HCT116 (cell line): ENCODE measurements at regions not wholly inside any gene's neighbourhood (a gene's known extent, or its start where the extent isn't known, plus 50 kb on each side); places are given as distances from the start of the nearest gene placed in this dataset.

Experiments used
- CTCF ChIP-seq, 3 experiments: fragments of 200-600 bp in 1 of 3; sonication (generic) in 1 of 3; IDR thresholded peaks in 2 of 3; conservative IDR thresholded peaks in 1 of 3; 2 replicates each; pipeline ENCODE4 v1.5.1; 2012 to 2017; ENCODE audit warnings: low read depth in 2 of 3, low read length in 2 of 3, antibody characterized with exemption in 1 of 3, borderline replicate concordance in 1 of 3, control low read depth in 1 of 3, mild to moderate bottlenecking in 1 of 3, mixed read lengths in 1 of 3, mixed run types in 1 of 3, moderate library complexity in 1 of 3; ENCODE audit not compliant: insufficient read depth in 1 of 3
- EZH2 ChIP-seq: fragments of 200-600 bp; sonication (generic); IDR thresholded peaks from 2 replicates; pipeline ENCODE4 v1.6.1; 2017; ENCODE audit warnings: antibody characterized with exemption, mixed run types
- EZH2phosphoT487 ChIP-seq: fragments of 200-600 bp; IDR thresholded peaks from 2 replicates; pipeline ENCODE4 v1.6.1; 2018; ENCODE audit warnings: antibody characterized with exemption, borderline replicate concordance
- MAX ChIP-seq: IDR thresholded peaks from 2 replicates; pipeline ENCODE4 v1.6.1; 2012
- POLR2A ChIP-seq: IDR thresholded peaks from 2 replicates; pipeline ENCODE4 v1.7.0; 2011; ENCODE audit warnings: borderline replicate concordance; ENCODE audit not compliant: insufficient read depth, insufficient read length; ENCODE audit errors: extremely low read depth
- ZFX ChIP-seq: fragments of 450-650 bp; IDR thresholded peaks from 2 replicates; pipeline ENCODE4 v1.6.1; 2017
- TF ChIP-seq, protein P1 (sequence below): IDR thresholded peaks from 2 replicates; pipeline ENCODE4 v1.6.1; 2011; ENCODE audit warnings: mild to moderate bottlenecking, low read length, moderate library complexity; ENCODE audit not compliant: insufficient replicate concordance; ENCODE audit errors: extremely low read depth
- TF ChIP-seq, protein P2 (sequence below): IDR thresholded peaks from 2 replicates; pipeline ENCODE4 v1.6.1; 2012; ENCODE audit warnings: low read depth

DNA sequence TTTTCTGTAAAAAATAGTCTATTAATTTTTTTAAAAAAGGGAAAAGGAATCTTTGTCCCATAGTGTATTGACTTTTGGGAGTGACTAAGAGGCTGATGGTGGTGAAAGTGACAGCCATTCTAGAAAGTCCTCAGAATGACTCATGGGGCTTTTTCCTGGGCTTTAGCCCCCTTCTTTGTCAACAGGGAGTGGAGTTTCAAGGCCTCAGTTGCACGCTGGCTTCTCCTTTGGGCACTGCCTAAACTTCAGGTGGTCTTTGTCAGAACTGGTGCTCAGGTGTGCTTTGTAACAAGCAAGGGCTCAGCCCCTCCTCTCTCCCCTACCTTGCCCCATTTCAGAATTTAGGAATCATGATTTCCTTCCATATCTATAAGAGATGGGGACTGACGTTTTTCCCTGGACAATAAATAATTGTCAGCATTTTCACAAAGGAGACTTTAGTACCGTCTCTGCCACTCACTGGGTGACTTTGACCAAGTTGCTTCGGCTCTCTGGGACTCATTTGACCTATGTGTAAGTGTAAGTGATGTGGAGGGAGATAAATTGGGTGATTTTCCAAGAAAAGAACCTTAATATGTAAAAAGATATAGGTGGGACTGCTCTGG is 61.2 kb upstream of the IGFBP2 start:
- TF ChIP-seq MAX (no peak), CTCF (IDR thresholded peaks at IDR 0.05 in 2 of 3, conservative IDR thresholded peaks at IDR 0.05 in 1 of 3; ENCODE audit: borderline replicate concordance in 1 of 3, insufficient read depth in 1 of 3, low read depth in 2 of 3, low read length in 2 of 3) (no peak), EZH2 (no peak), EZH2phosphoT487 (no peak), POLR2A (no peak), ZFX (no peak)
- TF ChIP-seq, protein P1, sequence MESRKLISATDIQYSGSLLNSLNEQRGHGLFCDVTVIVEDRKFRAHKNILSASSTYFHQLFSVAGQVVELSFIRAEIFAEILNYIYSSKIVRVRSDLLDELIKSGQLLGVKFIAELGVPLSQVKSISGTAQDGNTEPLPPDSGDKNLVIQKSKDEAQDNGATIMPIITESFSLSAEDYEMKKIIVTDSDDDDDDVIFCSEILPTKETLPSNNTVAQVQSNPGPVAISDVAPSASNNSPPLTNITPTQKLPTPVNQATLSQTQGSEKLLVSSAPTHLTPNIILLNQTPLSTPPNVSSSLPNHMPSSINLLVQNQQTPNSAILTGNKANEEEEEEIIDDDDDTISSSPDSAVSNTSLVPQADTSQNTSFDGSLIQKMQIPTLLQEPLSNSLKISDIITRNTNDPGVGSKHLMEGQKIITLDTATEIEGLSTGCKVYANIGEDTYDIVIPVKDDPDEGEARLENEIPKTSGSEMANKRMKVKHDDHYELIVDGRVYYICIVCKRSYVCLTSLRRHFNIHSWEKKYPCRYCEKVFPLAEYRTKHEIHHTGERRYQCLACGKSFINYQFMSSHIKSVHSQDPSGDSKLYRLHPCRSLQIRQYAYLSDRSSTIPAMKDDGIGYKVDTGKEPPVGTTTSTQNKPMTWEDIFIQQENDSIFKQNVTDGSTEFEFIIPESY, result no peak
- TF ChIP-seq, protein P2, sequence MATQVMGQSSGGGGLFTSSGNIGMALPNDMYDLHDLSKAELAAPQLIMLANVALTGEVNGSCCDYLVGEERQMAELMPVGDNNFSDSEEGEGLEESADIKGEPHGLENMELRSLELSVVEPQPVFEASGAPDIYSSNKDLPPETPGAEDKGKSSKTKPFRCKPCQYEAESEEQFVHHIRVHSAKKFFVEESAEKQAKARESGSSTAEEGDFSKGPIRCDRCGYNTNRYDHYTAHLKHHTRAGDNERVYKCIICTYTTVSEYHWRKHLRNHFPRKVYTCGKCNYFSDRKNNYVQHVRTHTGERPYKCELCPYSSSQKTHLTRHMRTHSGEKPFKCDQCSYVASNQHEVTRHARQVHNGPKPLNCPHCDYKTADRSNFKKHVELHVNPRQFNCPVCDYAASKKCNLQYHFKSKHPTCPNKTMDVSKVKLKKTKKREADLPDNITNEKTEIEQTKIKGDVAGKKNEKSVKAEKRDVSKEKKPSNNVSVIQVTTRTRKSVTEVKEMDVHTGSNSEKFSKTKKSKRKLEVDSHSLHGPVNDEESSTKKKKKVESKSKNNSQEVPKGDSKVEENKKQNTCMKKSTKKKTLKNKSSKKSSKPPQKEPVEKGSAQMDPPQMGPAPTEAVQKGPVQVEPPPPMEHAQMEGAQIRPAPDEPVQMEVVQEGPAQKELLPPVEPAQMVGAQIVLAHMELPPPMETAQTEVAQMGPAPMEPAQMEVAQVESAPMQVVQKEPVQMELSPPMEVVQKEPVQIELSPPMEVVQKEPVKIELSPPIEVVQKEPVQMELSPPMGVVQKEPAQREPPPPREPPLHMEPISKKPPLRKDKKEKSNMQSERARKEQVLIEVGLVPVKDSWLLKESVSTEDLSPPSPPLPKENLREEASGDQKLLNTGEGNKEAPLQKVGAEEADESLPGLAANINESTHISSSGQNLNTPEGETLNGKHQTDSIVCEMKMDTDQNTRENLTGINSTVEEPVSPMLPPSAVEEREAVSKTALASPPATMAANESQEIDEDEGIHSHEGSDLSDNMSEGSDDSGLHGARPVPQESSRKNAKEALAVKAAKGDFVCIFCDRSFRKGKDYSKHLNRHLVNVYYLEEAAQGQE, result no peak
